K562 (cell line): ENCODE measurements at regions not wholly inside any gene's neighbourhood (a gene's known extent, or its start where the extent isn't known, plus 50 kb on each side); places are given as distances from the start of the nearest gene placed in this dataset.

Experiments
- ATAC-seq: fragments of 200-7000 bp; cut with Tn5 transposase; 3 replicates; pipeline ENCODE4 v1.9.1; 2020; ENCODE audit warnings: moderate library complexity
- BruUV-seq: library from RNA; stranded (reverse); fragments of 400-500 nt; replicated peaks from 2 replicates; lab custom pipeline; 2021; lab: Mats Ljungman, UMichigan
- CTCF ChIA-PET: fragments of 300-600 bp; formaldehyde crosslinking; extraction: SDS; loops from one replicate; lab custom pipeline; 2021; ENCODE audit warnings: low intra/inter-chr PET ratio; lab: Yijun Ruan, JAX
- POLR2A ChIA-PET: fragments of 300-600, 350-650 bp; sonication (Branson Sonifier 250); formaldehyde crosslinking; extraction: SDS; loops from one replicate; lab custom pipeline; 2021; ENCODE audit warnings: antibody characterized with exemption, inconsistent platforms; lab: Yijun Ruan, JAX
- DNase-seq, 4 experiments: peaks; one replicate each; pipeline versions ENCODE4 v3.0.0 to v3.0.0-alpha.2; 2011 to 2018; ENCODE audit warnings: low spot score in 3 of 4, mixed read lengths in 3 of 4; ENCODE audit errors: extremely low read depth in 1 of 4
- FAIRE-seq: peaks from 2 replicates; lab custom pipeline; 2011; peaks lifted over from hg19 to GRCh38; lab: Jason Lieb, UNC
- H2AFZ ChIP-seq: 2 replicates; pipeline ENCODE4 v1.6.0; 2011; ENCODE audit warnings: low read depth, low read length, control low read depth, inconsistent platforms
- H3K27ac ChIP-seq: fragments of 200-600 bp; 3 replicates; pipeline ENCODE4 v1.8.0; 2011; ENCODE audit warnings: low read depth, mild to moderate bottlenecking, control low read depth, inconsistent platforms, low read length, moderate library complexity, mixed read lengths; ENCODE audit errors: extremely low read depth
- H3K27me3 ChIP-seq, 2 experiments: fragments of 300-600 bp in 1 of 2; 2 replicates in 1 of 2; 3 replicates in 1 of 2; pipeline versions ENCODE4 v1.6.0 to v1.8.0; 2011; ENCODE audit warnings: inconsistent platforms in 2 of 2, low read length in 2 of 2, mild to moderate bottlenecking in 1 of 2, mixed read lengths in 1 of 2, moderate library complexity in 1 of 2; ENCODE audit not compliant: control insufficient read depth in 2 of 2, insufficient read depth in 2 of 2
- H3K36me3 ChIP-seq: fragments of 300-600 bp; 3 replicates; pipeline ENCODE4 v1.8.0; 2011; ENCODE audit warnings: mild to moderate bottlenecking, low read length, inconsistent platforms; ENCODE audit not compliant: control insufficient read depth, insufficient read depth
- H3K4me1 ChIP-seq, 2 experiments: fragments of 200-600 bp in 1 of 2; replicated peaks in 1 of 2; 2 replicates in 1 of 2; 3 replicates in 1 of 2; pipeline versions ENCODE4 v1.5.1 to v1.8.0; 2011; ENCODE audit warnings: inconsistent platforms in 2 of 2, low read length in 2 of 2, mild to moderate bottlenecking in 1 of 2, mixed read lengths in 1 of 2, moderate library complexity in 1 of 2; ENCODE audit not compliant: control insufficient read depth in 2 of 2, insufficient read depth in 2 of 2
- H3K4me2 ChIP-seq: 2 replicates; pipeline ENCODE4 v1.6.1; 2011; ENCODE audit warnings: low read length, control low read depth, inconsistent platforms, mixed read lengths; ENCODE audit not compliant: insufficient read depth
- H3K4me3 ChIP-seq: fragments of 200-600 bp; sonication (generic), shearing (Covaris generic); 2 replicates; pipeline ENCODE4 v1.5.1; 2016; ENCODE audit warnings: control low read depth, inconsistent platforms
- H3K79me2 ChIP-seq: fragments of 200-600 bp; 3 replicates; pipeline ENCODE4 v1.8.0; 2011; ENCODE audit warnings: low read length, inconsistent platforms; ENCODE audit not compliant: control insufficient read depth, insufficient read depth
- H3K9ac ChIP-seq, 2 experiments: 2 replicates each; pipeline versions ENCODE4 v1.6.0 to v1.6.1; 2011; ENCODE audit warnings: low read depth in 2 of 2, low read length in 2 of 2, control low read depth in 1 of 2, inconsistent platforms in 1 of 2, mild to moderate bottlenecking in 1 of 2, mixed read lengths in 1 of 2; ENCODE audit not compliant: insufficient read depth in 1 of 2
- H3K9me1 ChIP-seq: one replicate; pipeline ENCODE4 v1.6.0; 2011; ENCODE audit warnings: inconsistent platforms, mild to moderate bottlenecking, low read length, moderate library complexity; ENCODE audit not compliant: control insufficient read depth, insufficient read depth
- H3K9me3 ChIP-seq: replicated peaks from 2 replicates; pipeline ENCODE4 v1.5.1; 2011; ENCODE audit warnings: low read depth, low read length, inconsistent platforms; ENCODE audit not compliant: control insufficient read depth, insufficient read depth
- H4K20me1 ChIP-seq: replicated peaks from 2 replicates; pipeline ENCODE4 v1.6.1; 2011; ENCODE audit warnings: low read length, inconsistent platforms, mixed read lengths; ENCODE audit not compliant: control insufficient read depth, insufficient read depth
- CGGBP1 ChIP-seq: fragments of 250-450 bp; sonication (Bioruptor Pico); IDR thresholded peaks from 2 replicates; pipeline ENCODE4 v1.9.0; 2021; ENCODE audit warnings: mild to moderate bottlenecking
- CUX1 ChIP-seq: fragments of 200-800 bp; sonication (Bioruptor generic); IDR thresholded peaks from 2 replicates; pipeline ENCODE4 v1.6.1; 2016; ENCODE audit warnings: missing genetic modification characterization, missing compliant biosample characterization
- ERF ChIP-seq: fragments of 450-650 bp; formaldehyde crosslinking; IDR thresholded peaks from 2 replicates; pipeline ENCODE4 v1.4.0; 2020; ENCODE audit warnings: mild to moderate bottlenecking, mixed read lengths
- FOXM1 ChIP-seq, 2 experiments: fragments of 450-650 bp in 1 of 2; sonication (generic) in 1 of 2; formaldehyde crosslinking in 1 of 2; IDR thresholded peaks; 2 replicates each; pipeline versions ENCODE4 v1.6.1 to v1.9.0; 2017 to 2022; ENCODE audit warnings: low read depth in 2 of 2, mild to moderate bottlenecking in 2 of 2, missing genetic modification reagents in 1 of 2, moderate library complexity in 1 of 2
- HDAC3 ChIP-seq: fragments of 450-650 bp; IDR thresholded peaks from 2 replicates; pipeline ENCODE4 v1.6.1; 2018; ENCODE audit warnings: borderline replicate concordance, mild to moderate bottlenecking, moderate library complexity; ENCODE audit not compliant: partially characterized antibody
- RBM25 ChIP-seq: fragments of 200-400 bp; formaldehyde crosslinking; IDR thresholded peaks from 2 replicates; pipeline ENCODE4 v1.6.1; 2018; ENCODE audit warnings: low read length, low read depth, moderate library complexity; ENCODE audit not compliant: severe bottlenecking
- RNF2 ChIP-seq: sonication (generic); IDR thresholded peaks from 2 replicates; pipeline ENCODE4 v1.6.1; 2016
- SIX5 ChIP-seq, 2 experiments: IDR thresholded peaks; 2 replicates each; pipeline ENCODE4 v1.6.1; 2011; ENCODE audit warnings: low read length in 2 of 2, borderline replicate concordance in 1 of 2, low read depth in 1 of 2, mild to moderate bottlenecking in 1 of 2, moderate library complexity in 1 of 2; ENCODE audit not compliant: insufficient read depth in 1 of 2
- SLC30A9 ChIP-seq: fragments of 250-450 bp; sonication (Bioruptor Pico); IDR thresholded peaks from 2 replicates; pipeline ENCODE4 v1.8.0; 2022; ENCODE audit warnings: mild to moderate bottlenecking, moderate library complexity
- THRA ChIP-seq: fragments of 450-650 bp; IDR thresholded peaks from 2 replicates; pipeline ENCODE4 v1.6.1; 2017; ENCODE audit warnings: mild to moderate bottlenecking, moderate library complexity
- ZNF282 ChIP-seq: sonication (generic); formaldehyde crosslinking; IDR thresholded peaks from 2 replicates; pipeline ENCODE4 v1.8.1; 2023; ENCODE audit warnings: missing genetic modification reagents
- ZNF436 ChIP-seq: fragments of 250-450, 450-650 bp; sonication (Bioruptor Pico); formaldehyde crosslinking; IDR thresholded peaks from 2 replicates; pipeline ENCODE4 v1.7.0; 2020; ENCODE audit warnings: mild to moderate bottlenecking
- ZZZ3 ChIP-seq: fragments of 450-650 bp; IDR thresholded peaks from 2 replicates; pipeline ENCODE4 v1.6.1; 2016; ENCODE audit warnings: antibody characterized with exemption, mild to moderate bottlenecking, moderate library complexity
- WGBS: fragments of 100-300 bp; shearing (Covaris generic); methylation state at CpG from one replicate; pipeline ENCODE4 v1.1.6; 2016; ENCODE audit warnings: low coverage, mixed read lengths; ENCODE audit not compliant: insufficient coverage; ENCODE audit errors: missing lambda C conversion rate; 5-methylcytosine and 5-hydroxymethylcytosine counted together
- in situ Hi-C: fragments of 300-500 bp; cut with MboI; formaldehyde crosslinking; loops from 4 replicates; pipeline ENCODE4 v1.15.0; 2018; ENCODE audit warnings: inconsistent platforms, mixed read lengths
- intact Hi-C: fragments of 100-400 bp; cut with micrococcal nuclease; formaldehyde crosslinking; loops from 2 replicates; pipeline ENCODE4 v1.14.2; 2022

- no peak for TF ChIP-seq CUX1 (CRISPR knock-in tag)
Measured at GRCh38 chr21:33132054-33132453, 62.1 kb downstream of the OLIG1 start (continued).

GRCh38 chr21:33133892-33134291 is 64.0 kb downstream of the OLIG1 start:
- TF ChIP-seq ZZZ3, result no peak
- TF ChIP-seq HDAC3, result no peak
- no peak for TF ChIP-seq RBM25
- TF ChIP-seq THRA, result no peak
- no peak for TF ChIP-seq ZNF282 (CRISPR knock-in tag)
- TF ChIP-seq SLC30A9 (CRISPR knock-in tag), result no peak
- TF ChIP-seq FOXM1 (IDR thresholded peaks at IDR 0.05; ENCODE audit: low read depth), result no peak
- TF ChIP-seq FOXM1 (CRISPR knock-in tag; IDR thresholded peaks at IDR 0.05; ENCODE audit: low read depth), result no peak
- TF ChIP-seq ZNF436, result no peak
- TF ChIP-seq CGGBP1 (CRISPR knock-in tag), result no peak
- no peak for TF ChIP-seq RNF2
- TF ChIP-seq ERF (CRISPR knock-in tag), result no peak
- TF ChIP-seq SIX5 (IDR thresholded peaks at IDR 0.05; ENCODE audit: borderline replicate concordance in 1 of 2, insufficient read depth in 1 of 2, low read depth in 1 of 2, low read length in 2 of 2), result no peak
- Histone ChIP-seq H2AFZ (no peak overlapping the region), H3K36me3 (no peaks in the 10 kb centered on the region), H4K20me1 (no peaks in the 10 kb centered on the region), H3K27me3 (peaks cover 36 to 42% of the 10 kb centered on the region in 2 experiments), H3K9me1 (no peaks in the 10 kb centered on the region), H3K4me2 (no peak overlapping the region), H3K4me3 (no peak overlapping the region), H3K9ac (no peak overlapping the region), H3K79me2 (no peaks in the 10 kb centered on the region), H3K9me3 (no peaks in the 10 kb centered on the region), H3K4me1 (no peaks in the 10 kb centered on the region), H3K27ac (no peak overlapping the region)
- no peak for ATAC-seq
- intact Hi-C loops (no loop called here), in situ Hi-C loops (no loop called here)
- BruUV-seq, result no TSS peak
- 2% methylated on average over 6 of the region's 6 CpGs for WGBS
- no peak for DNase-seq
- ChIA-PET POLR2A (interaction anchor here (0.6 to 0.7 kb wide), 2 partner anchors 10 to 280 kb away, joined by 4 read pairs; no protein-coding TSS in a partner anchor), CTCF (no interaction called here)
- no peak for FAIRE-seq
